ENCODE measurements at regions not wholly inside any gene's neighbourhood (a gene's known extent, or its start where the extent isn't known, plus 50 kb on each side); places are given as distances from the start of the nearest gene placed in this dataset.

GRCh38 chr21:26297851-26298250 lies 127.3 kb upstream of the APP start:
- no peak for TF ChIP-seq CTCF (conservative IDR thresholded peaks at IDR 0.05; ENCODE audit: low read length)
- TF ChIP-seq EZH2phosphoT487 (IDR thresholded peaks at IDR 0.05; ENCODE audit: borderline replicate concordance, low read depth, low read length): no peak
